GM18909 (cell line): ENCODE measurements at regions not wholly inside any gene's neighbourhood (a gene's known extent, or its start where the extent isn't known, plus 50 kb on each side); places are given as distances from the start of the nearest gene placed in this dataset.

Experiments used
- ATAC-seq: cut with Tn5 transposase; IDR thresholded peaks from one replicate; pipeline ENCODE4 v1.9.1; 2021; ENCODE audit warnings: mild to moderate bottlenecking; ENCODE audit not compliant: unreplicated experiment, poor library complexity

DNA sequence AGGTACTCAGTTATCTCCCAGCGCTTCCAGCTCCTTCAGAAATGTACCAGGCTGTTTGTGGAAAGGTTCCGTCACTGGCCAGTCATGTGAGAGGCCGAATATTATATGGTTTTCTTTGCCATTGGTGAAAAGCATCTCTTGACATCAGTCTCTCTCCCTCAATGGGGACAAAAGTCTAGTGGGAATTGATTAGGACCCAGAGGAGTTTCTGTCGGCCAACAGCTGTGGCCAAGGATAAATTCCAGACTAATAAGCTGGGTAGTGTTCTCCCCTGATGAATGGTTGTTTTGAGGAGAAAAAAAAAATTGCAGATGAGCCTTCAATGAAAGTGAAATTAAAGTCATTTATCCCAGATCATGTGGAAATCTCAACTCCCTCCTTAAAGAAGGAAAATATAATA is 404.7 kb upstream of the THRB start:
- ATAC-seq, result no peak

DNA sequence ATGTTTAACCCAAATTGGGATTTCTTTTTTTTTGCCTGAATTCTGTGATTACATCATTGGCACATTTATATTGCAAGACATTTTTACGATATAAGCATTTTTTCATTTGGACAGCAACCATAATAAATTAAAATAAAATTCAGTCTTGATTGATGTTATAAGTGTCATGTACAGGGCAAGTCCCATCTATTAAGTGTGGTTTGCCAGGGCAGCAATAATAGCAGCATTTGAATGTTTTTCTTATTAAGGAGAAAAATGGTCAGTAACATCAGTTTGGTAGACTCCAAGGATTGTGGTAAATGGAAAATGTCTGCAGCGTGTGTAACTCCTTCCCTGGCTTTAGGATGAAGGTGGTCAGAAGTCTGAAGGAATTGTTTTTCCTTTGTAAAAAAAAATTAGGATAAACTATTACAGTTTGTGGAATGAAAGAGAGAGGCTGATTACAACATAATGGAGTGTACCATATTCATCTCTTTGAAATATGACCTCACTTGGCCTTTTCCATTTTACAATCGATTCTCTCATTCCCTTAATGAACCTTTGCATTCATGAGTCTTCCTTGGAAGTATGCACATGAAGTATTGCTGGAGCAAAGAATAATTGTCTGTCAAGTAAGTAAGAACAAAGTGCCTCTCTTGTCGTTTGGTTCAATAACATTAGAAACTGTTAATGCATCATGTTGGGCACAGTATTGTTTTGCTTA is 405.4 kb upstream of the THRB start:
- no peak for ATAC-seq

DNA sequence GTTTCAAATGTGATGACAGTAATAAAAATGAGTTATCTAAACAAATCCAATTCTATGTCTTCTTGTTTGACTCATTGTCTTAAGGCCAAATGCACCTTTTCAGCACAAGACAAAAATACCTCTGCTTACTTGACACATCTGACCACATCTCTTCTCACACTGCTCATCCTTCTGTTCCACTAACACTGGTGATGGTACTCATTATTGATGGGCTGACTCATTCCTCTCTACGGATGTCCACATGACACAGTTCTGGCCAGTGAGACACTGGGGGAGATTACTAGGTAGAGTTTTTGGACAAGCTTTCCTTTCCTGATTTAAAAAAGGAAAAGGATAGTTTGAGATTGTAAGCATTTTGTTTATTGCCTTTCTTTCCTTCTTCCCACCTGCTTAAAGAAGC is 410.6 kb upstream of the THRB start:
- ATAC-seq, result no peak

DNA sequence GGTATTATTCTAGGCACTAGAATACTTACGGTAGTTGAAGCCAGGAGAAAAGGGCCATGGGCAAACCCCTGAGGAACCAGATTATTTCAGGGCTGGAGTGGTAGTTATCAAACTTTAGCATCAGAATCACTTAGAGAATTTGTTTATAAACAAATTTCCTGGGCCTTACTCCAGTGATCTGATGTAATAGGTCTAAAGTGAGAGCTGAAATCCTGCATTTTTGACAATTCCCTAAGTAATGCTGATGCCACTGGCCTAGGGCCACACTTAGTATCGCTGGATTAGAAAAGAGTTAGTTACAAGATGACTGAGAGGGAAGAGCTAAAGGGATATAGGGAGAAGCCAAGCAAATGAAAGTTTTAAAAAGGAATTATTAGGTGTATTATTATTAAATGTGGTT is 412.5 kb upstream of the THRB start:
- ATAC-seq, result no peak

DNA sequence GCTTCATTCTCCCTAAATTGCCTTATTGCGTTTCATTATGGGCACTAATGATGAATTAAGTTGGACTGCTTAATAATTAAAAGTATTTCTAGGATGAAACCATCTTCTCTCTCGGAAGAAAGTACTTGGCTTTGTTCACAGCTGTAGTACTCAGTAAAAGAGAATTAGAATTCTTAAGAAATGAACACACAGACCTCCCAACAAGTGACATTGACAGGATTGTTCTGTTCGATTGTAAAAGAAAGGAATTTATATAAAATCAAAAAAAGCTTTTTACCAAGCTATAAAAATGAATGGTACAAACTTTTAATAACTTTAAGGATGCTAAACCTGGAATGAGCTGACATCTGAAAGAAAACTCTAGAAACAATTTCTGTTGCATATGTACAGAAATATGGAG is 416.4 kb upstream of the THRB start:
- no peak for ATAC-seq

DNA sequence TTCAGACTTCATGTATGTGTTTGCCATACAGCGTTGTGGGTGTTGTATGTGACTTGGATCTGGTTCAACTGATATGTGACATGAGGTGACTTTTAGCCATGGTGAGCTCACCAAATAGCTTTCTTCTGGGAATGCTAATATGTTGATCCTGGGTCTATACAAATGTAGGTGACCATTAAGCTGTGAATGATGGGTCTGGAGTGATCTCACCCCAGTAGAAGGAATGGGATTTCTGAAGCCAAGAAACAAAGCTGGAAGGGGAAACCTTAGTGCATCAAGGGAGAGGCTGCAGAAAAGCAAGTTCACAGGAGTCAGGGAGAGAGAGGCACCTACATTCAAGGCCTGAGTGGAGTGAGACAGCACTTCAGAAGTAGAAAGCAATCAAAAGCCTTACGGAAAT is 421.0 kb upstream of the THRB start:
- no peak for ATAC-seq

DNA sequence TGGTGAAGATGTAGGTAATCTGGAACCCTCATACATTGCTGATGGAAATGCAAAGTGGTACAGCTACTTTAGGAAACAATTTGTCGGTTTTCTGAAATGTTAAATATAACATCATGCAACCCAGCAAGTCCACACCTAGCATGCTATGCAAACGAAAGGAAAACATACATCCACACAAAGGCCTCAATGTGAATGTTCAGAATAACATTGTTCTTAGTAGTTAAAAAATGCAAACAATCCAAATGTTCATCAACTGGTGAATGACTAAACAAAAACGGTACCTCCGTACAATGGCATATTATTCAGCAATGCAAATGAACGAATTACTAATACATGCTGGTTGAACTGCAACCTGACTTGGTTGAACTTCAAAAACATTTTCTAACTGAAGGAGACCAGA is 423.3 kb upstream of the THRB start:
- ATAC-seq, result no peak

DNA sequence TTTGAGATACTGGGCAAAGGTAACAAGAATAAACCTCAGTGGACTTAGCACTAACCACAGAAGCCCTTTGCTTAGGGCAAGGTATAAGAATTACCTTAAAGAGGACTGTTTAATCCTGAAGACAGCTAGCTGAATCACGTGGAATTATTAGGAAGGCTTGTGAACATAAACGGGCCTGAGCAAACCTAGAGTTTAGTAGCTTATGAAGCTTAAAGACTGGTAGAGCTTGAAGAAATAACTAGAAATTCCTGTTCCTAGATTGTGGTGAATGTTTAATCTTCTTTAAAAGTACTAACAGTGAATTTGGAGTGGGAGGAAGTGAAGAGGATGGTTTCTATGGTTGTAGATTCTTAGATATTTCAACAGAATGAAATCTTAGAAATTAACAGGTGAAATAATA is 428.9 kb upstream of the THRB start:
- ATAC-seq, result no peak

DNA sequence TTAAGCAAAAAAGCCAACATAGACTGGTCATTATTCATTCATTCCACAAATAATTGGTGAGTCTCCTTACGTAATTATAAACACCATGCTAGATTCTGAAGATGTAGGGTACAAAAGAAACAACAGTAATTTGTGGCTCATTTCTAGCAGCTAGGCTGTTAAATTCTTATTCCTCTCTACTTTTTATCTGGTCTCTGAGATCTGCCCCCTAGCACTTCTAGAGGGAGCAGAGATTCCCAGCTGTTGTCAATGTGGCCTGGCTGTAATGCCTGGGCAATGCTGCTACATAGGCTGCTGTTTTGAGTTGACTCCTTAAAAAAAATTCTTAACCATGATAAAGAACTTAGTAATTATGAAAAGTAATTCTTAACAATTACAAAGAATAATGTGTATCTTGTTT is 434.9 kb upstream of the THRB start:
- no peak for ATAC-seq

DNA sequence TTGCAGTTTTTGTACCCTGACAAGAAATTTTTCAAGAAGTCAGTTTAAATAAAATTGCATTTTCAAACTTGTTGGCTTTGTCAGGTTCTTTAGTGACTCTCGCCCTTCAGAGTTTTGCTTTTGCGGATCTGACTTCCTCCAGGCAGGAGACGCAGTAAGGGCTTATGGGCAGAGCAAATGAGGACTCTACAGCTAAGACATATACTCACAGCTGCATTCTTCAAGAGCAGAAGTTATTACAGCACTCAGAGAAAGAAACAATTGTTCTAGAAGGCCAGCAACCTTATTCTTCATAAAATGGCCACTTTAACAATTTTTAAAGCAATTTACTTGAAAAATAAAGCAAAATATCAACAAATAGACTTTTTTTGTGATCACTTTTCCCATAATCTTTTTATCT is 438.8 kb upstream of the THRB start:
- no peak for ATAC-seq

DNA sequence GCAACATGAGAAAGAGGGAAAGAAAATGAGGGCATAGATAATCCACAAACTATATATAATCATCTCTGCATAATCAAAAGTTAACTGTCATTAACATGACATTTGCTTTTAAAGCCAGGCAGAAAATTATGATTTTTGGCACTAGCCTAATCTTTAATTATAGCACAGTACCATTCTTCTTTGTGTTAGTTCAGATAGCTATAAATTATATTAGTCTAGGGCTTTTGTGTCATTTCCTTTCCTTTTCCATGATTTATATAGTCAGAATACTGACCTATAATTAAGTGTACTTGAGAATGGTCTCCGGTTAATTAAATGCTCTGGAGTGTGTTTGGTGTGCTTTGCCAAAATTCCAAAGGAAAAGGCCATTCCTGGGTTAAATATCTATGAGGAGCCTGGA is 441.9 kb upstream of the THRB start:
- ATAC-seq, result no peak

DNA sequence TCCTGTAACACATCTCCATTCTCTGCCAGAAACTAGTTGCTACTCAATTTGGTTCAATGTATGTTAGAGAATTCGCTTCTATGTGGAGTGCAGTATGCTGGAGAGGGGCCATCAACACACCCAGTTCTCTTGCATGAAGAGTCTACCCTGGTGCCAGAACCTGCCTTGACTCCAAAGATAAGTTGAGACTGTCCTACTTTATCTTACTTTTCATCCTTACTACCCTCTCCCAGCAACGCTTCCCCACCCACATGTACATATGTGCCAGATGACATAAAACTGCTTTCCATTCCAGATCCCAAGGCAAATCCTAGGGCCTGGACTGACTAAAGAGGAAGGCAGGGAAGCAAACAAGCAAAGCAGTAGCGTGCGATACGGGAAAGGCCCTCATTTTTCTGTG is 442.6 kb upstream of the THRB start:
- no peak for ATAC-seq

DNA sequence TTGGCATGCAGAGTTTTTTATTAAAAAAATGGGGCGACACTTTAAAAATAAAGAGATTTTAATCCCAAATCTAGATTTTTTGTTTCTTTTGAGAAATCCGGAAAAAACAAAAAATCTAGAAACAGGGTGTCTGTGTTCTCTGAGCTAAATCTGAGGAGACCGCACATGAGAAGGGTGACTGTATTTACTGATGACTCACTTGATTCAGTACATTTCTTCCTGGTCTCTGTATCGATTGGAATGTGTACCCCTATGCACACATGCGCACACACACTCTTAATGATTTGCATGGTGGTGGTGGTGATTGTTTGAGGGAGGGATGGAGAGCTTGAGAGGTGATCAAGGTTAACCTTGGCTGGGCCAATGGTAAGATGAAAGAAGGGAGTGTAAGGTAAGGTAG is 443.1 kb upstream of the THRB start:
- ATAC-seq, result no peak

DNA sequence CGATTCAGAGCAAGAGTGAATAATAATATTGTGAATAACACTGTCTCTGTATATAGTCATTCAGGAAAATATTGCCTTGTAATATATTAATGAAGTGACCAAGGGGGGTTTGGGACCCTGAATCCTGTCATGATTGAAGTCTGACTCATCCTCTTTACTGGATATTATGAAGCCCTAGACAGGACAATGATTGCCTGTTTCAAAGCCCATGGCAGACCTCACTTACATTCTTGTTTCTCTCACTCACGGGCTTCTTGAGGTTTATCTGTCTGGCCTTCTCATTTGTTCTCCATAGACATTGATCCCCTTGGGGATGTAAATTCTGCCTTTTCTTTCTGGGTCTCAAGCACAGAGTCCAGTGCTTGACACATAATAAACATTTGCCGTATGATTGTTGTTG is 449.3 kb upstream of the THRB start:
- no peak for ATAC-seq

DNA sequence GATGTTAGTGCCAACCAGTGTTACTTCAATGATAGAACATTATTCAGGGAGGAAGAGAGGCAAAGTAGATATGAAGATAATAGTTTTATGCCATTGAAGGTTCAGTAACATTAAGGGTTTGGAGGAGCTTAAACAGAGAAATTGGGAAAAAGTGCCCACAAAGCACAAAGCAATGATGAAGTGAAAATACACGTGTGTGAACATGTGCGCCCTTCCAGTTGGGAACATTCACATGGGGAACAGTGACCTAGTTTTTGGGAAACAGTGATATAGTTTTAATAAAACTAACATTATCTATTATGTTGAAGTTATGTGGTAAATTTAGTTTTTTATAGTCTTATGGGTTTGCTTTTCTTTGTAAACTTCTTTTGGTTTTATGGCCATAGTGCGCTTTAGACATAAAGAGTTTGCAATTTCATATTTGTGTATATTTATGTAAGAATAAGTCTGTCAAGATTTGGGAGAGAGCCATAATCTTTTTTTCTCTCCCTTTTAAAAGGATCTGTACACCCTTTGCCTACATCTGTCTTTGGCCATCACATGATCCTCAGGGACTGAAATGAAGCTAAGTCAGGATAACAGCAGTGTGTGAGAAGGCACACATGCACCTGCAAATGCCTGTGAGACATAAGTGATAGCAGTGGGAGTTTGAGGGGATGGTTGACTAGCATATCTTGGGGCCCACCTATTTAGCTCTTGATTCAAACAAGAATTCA is 450.3 kb upstream of the THRB start:
- ATAC-seq, result no peak

DNA sequence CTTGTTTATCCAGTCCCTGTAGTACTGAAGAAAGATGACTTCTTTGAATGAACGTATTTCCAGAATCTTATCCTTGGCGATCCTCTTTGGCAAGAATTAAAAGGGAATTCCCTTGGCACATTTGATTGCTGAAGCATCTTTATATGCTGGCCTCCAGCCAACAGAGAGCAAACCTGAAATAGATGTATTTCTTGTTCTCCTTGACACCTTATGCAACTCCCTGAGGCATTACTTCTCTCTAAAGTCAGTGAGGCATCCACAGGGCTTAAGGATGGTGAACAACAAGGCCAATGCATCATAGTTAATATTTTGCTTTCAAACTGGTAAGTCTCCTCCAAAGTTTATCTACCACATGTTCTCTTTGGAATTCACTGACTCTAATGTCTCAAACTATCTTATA is 450.9 kb upstream of the THRB start:
- ATAC-seq, result no peak

DNA sequence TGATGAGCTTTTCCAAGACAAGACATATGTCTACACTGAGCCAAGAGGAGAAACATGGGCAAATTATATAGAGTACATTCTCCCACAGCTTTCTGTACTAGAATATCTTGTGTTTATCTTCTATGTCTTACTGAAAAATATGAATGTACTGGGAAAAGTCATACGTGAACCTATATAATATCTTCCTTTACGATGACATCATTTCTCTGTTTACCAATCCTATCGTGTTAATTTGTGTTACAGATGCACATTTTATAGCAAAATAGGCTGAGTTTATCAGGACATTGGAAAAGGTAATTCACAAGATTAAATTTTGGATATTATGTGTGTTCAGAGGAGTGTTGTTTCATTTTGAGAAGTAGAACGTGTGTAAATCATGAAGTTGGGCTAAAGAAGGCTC is 452.5 kb upstream of the THRB start:
- ATAC-seq, result no peak

DNA sequence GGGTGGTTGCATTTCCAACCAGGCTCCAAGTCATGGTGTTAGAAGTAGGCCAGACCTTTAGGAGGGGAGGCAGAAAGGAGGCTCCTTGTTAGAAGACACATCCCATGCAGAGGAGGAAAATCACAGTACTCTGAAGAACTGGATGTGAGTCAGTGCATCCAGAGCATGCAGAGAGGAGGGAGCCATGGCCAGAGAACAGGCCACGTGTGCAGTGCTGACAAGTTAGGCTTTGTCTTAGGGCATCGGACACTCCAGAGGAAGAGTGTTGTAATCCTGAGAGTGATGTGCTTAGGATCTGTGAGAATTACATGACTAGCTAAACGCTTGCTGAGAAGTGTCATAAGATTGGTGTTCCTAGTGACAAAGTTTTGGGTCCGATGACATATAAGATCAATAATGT is 456.5 kb upstream of the THRB start:
- no peak for ATAC-seq

DNA sequence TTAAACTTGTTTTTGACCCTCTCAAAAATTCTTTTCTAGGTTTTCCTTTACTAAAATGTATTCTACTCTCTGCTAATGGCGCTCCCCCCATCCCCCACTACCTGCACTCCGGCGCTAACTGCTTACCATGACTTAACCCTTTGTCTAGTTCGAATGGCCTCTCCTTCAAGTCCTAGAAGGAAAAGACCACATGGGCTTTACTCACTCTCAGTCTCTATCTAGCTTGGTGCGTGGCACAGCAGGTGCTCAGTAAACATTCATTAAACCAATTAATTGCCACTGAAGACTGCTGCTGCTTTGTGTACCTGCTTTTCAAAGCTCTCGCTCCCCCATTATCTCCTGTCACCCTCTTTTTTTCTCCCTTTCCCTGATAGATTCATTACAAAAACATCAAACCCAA is 457.7 kb upstream of the THRB start:
- ATAC-seq, result no peak

DNA sequence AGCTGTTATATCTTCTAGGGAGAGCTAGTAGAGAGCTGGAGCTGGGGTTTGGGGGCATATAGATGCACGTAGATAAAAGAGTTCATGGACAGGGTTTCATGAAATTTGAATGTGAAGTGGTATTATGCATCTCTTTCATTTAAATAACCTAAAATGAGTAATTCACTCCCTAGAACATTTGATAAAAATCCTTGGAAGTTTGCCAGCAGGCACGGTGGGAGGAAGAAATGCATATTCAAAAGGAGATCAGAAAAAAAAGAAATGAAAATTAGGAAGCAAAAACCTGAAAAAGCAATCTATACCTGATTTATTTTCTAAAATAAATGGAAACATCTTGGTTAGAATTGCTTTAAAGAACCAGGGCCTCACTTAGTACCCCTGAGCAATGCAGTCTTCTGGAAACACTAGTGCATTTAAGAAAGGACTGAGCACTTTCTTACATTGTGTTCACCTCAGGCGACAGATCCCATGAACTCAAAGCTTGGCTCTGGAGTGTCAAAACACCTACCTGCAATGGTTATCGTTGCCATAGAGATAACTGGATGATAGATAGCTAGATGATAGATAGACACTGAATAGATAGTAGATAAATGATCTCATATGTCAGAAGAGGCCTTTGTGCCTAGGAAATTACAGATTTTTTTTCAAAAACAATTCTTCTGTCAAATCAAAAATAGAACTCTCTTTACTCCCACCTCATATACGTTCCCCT is 458.6 kb upstream of the THRB start:
- no peak for ATAC-seq

DNA sequence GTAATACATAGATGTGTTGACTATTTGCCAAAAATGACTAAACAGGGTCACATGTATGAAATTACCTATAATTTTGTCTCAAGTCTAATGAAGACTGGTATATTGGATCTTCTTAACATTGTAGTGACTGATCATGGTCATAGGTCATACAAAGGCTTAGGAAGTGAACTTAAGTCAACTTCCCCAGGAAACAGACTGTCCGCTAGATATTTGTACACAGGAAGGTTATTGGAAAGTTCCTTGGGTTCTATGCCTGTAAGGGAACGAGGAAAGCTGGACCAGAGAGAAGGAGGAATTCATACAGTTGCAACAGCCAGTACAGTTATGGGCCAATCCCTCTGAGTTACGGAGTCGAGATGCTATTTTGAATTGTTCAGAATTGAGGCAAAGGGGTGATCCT is 462.0 kb upstream of the THRB start:
- no peak for ATAC-seq

DNA sequence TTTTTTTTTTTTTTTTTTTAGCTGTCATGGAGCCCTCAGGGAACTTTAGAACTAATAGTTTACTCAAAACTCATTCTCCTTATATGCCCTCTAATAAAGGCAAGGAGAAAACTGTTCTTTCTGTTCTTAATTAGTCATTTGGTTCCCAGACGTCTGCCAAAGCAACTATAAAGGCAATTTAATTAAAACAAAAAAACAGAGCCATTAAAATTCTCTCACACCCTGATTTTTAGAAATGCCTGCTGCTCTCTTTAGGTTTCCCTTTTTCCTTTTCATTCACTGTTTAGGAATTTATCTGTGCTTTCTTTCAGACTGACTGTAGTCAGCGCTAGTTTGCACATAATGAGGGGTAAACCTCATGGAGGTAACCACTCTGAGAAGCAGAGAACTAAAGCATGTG is 463.6 kb upstream of the THRB start:
- ATAC-seq, result no peak
